ENCODE measurements at regions not wholly inside any gene's neighbourhood (a gene's known extent, or its start where the extent isn't known, plus 50 kb on each side); places are given as distances from the start of the nearest gene placed in this dataset.

DNA sequence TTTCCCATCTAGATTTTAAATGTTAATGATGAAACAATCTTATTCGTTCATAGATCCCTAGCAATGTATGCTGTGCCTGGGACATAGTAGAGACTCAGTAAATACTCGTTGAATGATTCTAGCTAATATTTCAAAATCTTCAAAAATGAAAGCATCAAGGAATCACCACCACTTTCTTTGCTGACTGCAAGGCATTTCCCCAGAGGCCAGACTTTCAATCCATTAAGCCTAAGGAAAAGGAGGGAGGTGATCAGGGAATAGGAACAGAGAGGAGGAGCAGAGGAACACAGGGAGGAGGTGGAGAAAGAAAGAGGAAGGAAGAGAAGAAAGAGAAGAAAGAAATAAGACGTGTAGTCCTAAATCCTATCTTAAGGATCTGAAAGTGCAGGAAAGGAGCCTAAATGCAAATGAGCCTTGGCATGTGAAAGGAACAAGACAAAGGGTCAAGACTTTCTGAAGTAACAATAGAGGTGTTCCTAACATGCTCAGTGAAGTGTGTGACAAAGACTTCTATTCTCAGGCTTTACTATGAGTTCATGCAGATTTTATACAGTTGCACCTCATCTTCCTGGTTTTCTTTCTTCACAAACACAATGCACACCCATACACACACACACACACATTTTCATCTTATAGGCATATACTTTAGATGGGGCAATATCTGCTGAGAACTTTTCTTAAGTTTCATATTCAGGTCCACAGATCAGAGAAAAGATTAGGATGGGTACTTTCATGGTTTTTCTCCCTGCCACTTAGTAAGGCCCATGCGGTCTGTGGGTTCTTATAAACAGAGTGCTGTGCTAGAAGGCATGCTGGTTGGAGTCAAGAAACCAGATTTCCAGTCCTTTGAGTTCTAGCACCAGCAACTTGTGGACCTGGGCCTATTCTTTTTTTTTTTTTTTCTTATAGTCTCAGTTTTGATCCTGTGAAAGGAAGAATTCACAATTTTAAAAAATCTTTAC is 512.2 kb upstream of the TNC start:
- TF ChIP-seq, protein P1, sequence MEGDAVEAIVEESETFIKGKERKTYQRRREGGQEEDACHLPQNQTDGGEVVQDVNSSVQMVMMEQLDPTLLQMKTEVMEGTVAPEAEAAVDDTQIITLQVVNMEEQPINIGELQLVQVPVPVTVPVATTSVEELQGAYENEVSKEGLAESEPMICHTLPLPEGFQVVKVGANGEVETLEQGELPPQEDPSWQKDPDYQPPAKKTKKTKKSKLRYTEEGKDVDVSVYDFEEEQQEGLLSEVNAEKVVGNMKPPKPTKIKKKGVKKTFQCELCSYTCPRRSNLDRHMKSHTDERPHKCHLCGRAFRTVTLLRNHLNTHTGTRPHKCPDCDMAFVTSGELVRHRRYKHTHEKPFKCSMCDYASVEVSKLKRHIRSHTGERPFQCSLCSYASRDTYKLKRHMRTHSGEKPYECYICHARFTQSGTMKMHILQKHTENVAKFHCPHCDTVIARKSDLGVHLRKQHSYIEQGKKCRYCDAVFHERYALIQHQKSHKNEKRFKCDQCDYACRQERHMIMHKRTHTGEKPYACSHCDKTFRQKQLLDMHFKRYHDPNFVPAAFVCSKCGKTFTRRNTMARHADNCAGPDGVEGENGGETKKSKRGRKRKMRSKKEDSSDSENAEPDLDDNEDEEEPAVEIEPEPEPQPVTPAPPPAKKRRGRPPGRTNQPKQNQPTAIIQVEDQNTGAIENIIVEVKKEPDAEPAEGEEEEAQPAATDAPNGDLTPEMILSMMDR (IDR thresholded peaks at IDR 0.05; ENCODE audit: low read depth, low read length, missing input control): no peak
- TF ChIP-seq, protein P2, sequence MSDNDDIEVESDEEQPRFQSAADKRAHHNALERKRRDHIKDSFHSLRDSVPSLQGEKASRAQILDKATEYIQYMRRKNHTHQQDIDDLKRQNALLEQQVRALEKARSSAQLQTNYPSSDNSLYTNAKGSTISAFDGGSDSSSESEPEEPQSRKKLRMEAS (IDR thresholded peaks at IDR 0.05): no peak
- TF ChIP-seq, protein P3, sequence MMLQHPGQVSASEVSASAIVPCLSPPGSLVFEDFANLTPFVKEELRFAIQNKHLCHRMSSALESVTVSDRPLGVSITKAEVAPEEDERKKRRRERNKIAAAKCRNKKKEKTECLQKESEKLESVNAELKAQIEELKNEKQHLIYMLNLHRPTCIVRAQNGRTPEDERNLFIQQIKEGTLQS (IDR thresholded peaks at IDR 0.05): no peak
- TF ChIP-seq RAD21 (IDR thresholded peaks at IDR 0.05): no peak
- TF ChIP-seq, protein P4, sequence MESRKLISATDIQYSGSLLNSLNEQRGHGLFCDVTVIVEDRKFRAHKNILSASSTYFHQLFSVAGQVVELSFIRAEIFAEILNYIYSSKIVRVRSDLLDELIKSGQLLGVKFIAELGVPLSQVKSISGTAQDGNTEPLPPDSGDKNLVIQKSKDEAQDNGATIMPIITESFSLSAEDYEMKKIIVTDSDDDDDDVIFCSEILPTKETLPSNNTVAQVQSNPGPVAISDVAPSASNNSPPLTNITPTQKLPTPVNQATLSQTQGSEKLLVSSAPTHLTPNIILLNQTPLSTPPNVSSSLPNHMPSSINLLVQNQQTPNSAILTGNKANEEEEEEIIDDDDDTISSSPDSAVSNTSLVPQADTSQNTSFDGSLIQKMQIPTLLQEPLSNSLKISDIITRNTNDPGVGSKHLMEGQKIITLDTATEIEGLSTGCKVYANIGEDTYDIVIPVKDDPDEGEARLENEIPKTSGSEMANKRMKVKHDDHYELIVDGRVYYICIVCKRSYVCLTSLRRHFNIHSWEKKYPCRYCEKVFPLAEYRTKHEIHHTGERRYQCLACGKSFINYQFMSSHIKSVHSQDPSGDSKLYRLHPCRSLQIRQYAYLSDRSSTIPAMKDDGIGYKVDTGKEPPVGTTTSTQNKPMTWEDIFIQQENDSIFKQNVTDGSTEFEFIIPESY (IDR thresholded peaks at IDR 0.05): no peak
- TF ChIP-seq RXRA (IDR thresholded peaks at IDR 0.05): no peak

All from liver (tissue), 3 donors.